Cerebellar cortex (tissue), 1 donor: ENCODE measurements at regions not wholly inside any gene's neighbourhood (a gene's known extent, or its start where the extent isn't known, plus 50 kb on each side); places are given as distances from the start of the nearest gene placed in this dataset.
"Not testable (repeated sequence)": the region's sequence is repeated elsewhere in the genome, so short reads cannot be mapped to it uniquely, and the experiment has no call there.

ENCODE experiments used
- DNase-seq: peaks from one replicate; pipeline ENCODE4 v3.0.0-alpha.2; 2015; ENCODE audit warnings: low spot score

GRCh38 chr7:356691-357462 lies 66.9 kb downstream of the FOXL3 start:
- no peak for DNase-seq

- no peak for DNase-seq
These were observed 67.7 kb downstream of the FOXL3 start for GRCh38 chr7:357531-358209.

GRCh38 chr7:358352-358751 lies 68.4 kb downstream of the FOXL3 start:
- no peak for DNase-seq

- DNase-seq, result no peak
These were observed 69.3 kb downstream of the FOXL3 start for GRCh38 chr7:359226-359765.

GRCh38 chr7:359766-360361 lies 69.9 kb downstream of the FOXL3 start:
- no peak for DNase-seq

GRCh38 chr7:360454-361100 lies 70.6 kb downstream of the FOXL3 start:
- no peak for DNase-seq

- not testable (repeated sequence) for DNase-seq
These were observed 71.2 kb downstream of the FOXL3 start for GRCh38 chr7:361182-361581.

GRCh38 chr7:361680-362401 lies 71.9 kb downstream of the FOXL3 start:
- no peak for DNase-seq

- DNase-seq, result no peak
These were observed 72.6 kb downstream of the FOXL3 start for GRCh38 chr7:362402-363096.

- DNase-seq, result no peak
These were observed 73.7 kb downstream of the FOXL3 start for GRCh38 chr7:363626-364025.

- no peak for DNase-seq
These were observed 74.6 kb downstream of the FOXL3 start for GRCh38 chr7:364536-364935.

- no peak for DNase-seq
These were observed 75.6 kb downstream of the FOXL3 start for GRCh38 chr7:365593-365992.

GRCh38 chr7:366161-366803 lies 76.3 kb downstream of the FOXL3 start:
- DNase-seq, result no peak

GRCh38 chr7:367351-367901 lies 77.5 kb downstream of the FOXL3 start:
- DNase-seq, result no peak

GRCh38 chr7:368651-369475 lies 78.9 kb downstream of the FOXL3 start:
- DNase-seq, result no peak

- DNase-seq, result no peak
These were observed 79.7 kb downstream of the FOXL3 start for GRCh38 chr7:369476-370258.

GRCh38 chr7:370259-370625 lies 80.3 kb downstream of the FOXL3 start:
- DNase-seq, result no peak

GRCh38 chr7:370775-371118 lies 80.8 kb downstream of the FOXL3 start:
- DNase-seq, result no peak
